HG03469 (cell line): ENCODE measurements at regions not wholly inside any gene's neighbourhood (a gene's known extent, or its start where the extent isn't known, plus 50 kb on each side); places are given as distances from the start of the nearest gene placed in this dataset.
"Not testable (repeated sequence)": the region's sequence is repeated elsewhere in the genome, so short reads cannot be mapped to it uniquely, and the experiment has no call there.

Experiments
- ATAC-seq: cut with Tn5 transposase; IDR thresholded peaks from one replicate; pipeline ENCODE4 v1.9.1; 2021; ENCODE audit warnings: mild to moderate bottlenecking, moderate library complexity, moderate number of reproducible peaks; ENCODE audit not compliant: unreplicated experiment

- no peak for ATAC-seq
Observed at GRCh38 chr6:19892260-19892659, 55.1 kb downstream of the ID4 start.

GRCh38 chr6:19895866-19896692, 58.9 kb downstream of the ID4 start:
- no peak for ATAC-seq

- ATAC-seq: no peak
Observed at GRCh38 chr6:19896693-19897010, 59.5 kb downstream of the ID4 start.

- no peak for ATAC-seq
Observed at GRCh38 chr6:19898141-19898740, 61.1 kb downstream of the ID4 start.

- no peak for ATAC-seq
Observed at GRCh38 chr6:19902201-19902600, 65.0 kb downstream of the ID4 start.

GRCh38 chr6:19904408-19904807, 67.2 kb downstream of the ID4 start:
- not testable (repeated sequence) for ATAC-seq

- no peak for ATAC-seq
Observed at GRCh38 chr6:19905584-19905983, 68.4 kb downstream of the ID4 start.

GRCh38 chr6:19906171-19906570, 69.0 kb downstream of the ID4 start:
- ATAC-seq: no peak

- ATAC-seq: no peak
Observed at GRCh38 chr6:19911223-19911622, 74.1 kb downstream of the ID4 start.

GRCh38 chr6:19918436-19918835, 81.3 kb downstream of the ID4 start:
- no peak for ATAC-seq

GRCh38 chr6:19921786-19922185, 84.6 kb downstream of the ID4 start:
- no peak for ATAC-seq

- ATAC-seq: peak; percentile 67
Observed at GRCh38 chr6:19925533-19925932, 88.4 kb downstream of the ID4 start.

GRCh38 chr6:19928461-19928860, 91.3 kb downstream of the ID4 start:
- no peak for ATAC-seq

GRCh38 chr6:19929312-19929711, 92.1 kb downstream of the ID4 start:
- no peak for ATAC-seq

- no peak for ATAC-seq
Observed at GRCh38 chr6:19934996-19935591, 97.9 kb downstream of the ID4 start.

- not testable (repeated sequence) for ATAC-seq
Observed at GRCh38 chr6:19939321-19939720, 102.2 kb downstream of the ID4 start.

GRCh38 chr6:19939926-19940325, 102.8 kb downstream of the ID4 start:
- not testable (repeated sequence) for ATAC-seq

GRCh38 chr6:19943042-19943441, 105.9 kb downstream of the ID4 start:
- no peak for ATAC-seq

- no peak for ATAC-seq
Observed at GRCh38 chr6:19945843-19946358, 108.7 kb downstream of the ID4 start.

- ATAC-seq: no peak
Observed at GRCh38 chr6:19949155-19949554, 112.0 kb downstream of the ID4 start.

GRCh38 chr6:19964115-19964514, 126.9 kb downstream of the ID4 start:
- ATAC-seq: no peak

- no peak for ATAC-seq
Observed at GRCh38 chr6:19968201-19968600, 131.0 kb downstream of the ID4 start.
